GM19452 (cell line): ENCODE measurements at regions not wholly inside any gene's neighbourhood (a gene's known extent, or its start where the extent isn't known, plus 50 kb on each side); places are given as distances from the start of the nearest gene placed in this dataset.
"Not testable (repeated sequence)": the region's sequence is repeated elsewhere in the genome, so short reads cannot be mapped to it uniquely, and the experiment has no call there.

Source experiments
- ATAC-seq: cut with Tn5 transposase; IDR thresholded peaks from one replicate; pipeline ENCODE4 v1.9.1; 2021; ENCODE audit not compliant: unreplicated experiment

DNA sequence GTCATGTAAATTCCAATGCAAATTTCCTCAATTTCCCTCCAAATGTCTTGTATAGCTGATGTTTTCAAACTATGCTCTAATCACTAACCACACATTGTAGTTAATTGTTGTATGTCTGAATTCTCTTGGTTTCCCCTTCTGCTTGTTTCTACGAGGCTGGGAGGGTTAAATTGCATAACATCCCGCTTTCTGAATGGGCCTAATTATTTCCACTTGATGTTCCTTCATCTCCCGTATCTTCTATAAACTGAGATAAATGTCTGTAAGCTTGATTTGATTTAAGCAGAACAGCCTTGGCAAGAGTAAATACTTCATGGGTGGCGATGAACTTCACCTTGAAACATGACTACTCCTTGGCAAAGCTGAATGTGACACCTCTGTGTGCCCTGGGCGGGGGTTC is 72.2 kb downstream of the SERINC2 start:
- no peak for ATAC-seq

DNA sequence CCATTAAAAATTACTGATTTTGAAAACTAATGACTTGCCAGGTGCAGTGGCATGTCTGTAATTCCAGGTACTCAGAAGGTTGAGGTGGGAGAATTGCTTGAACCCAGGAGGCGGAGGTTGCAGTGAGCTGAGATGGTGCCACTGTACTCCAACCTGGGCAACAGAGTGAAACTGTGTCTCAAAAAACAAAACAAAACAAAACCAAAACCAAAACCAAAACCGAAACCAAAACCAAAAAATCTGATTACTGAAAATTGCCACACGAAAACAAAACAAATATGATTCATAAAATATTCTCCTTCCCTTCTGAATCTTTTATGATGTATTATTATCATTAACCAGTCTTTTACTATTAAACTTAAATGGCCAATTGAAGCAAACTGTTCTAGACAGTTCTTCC is 74.1 kb downstream of the SERINC2 start:
- ATAC-seq, result no peak

DNA sequence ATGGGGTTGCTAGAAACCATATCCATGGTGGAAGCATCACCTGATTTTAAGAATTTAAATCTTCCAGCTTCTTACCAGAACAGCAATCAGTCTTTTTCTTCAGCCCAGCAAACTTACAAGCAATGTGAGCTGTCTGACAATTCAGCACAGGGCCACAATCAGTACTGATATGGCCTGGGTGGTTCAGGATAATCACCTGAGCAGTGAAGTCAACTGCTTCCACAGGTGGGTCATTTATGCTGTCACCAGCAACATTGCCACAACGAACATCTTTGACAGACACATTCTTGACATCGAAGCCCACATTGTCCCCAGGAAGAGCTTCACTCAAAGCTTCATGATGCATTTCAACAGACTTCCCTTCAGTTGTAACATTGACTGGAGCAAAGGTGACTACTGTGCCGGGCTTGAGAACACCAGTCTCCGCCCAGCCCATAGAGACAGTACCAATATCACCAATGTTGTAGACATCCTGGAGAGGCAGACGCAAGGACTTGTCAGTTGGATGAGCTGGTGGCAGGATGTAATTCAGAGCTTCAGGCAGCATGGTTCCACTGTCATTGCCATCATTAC is 74.8 kb downstream of the SERINC2 start:
- ATAC-seq, result no peak

DNA sequence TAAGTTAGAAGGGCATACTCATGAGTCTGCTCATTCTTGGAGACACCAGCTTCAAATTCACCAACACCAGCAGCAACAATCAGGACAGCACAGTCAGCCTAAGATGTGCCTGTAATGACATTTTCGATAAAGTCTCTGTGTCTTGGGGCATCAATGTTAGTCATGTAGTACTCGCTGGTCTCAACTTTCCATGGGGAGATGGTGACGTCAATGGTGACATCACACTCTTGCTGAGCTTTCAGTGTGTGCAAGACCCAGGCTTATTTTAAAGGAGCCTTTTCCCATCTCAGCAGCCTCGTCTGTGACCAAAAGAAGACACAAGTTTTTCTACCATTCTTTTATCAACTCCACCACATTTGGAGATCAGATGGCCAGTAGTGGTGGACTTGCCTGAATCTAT is 75.5 kb downstream of the SERINC2 start:
- ATAC-seq, result no peak

DNA sequence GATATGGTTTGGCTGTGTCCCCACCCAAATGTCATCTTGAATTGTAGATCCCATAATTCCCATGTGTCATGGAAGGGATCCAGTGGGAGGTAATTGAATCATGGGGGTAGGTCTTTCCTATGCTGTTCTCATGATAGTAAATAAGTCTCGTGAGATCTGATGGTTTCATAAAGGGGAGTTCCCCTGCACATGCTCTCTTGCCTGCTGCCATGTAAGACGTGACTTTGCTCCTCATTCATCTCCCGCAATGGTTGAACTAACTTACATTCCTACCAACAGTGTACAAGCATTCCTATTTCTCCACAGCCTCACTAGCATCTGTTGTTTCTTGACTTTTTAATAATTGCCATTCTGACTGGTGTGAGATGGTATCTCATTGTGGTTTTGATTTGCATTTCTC is 76.6 kb downstream of the SERINC2 start:
- not testable (repeated sequence) for ATAC-seq

DNA sequence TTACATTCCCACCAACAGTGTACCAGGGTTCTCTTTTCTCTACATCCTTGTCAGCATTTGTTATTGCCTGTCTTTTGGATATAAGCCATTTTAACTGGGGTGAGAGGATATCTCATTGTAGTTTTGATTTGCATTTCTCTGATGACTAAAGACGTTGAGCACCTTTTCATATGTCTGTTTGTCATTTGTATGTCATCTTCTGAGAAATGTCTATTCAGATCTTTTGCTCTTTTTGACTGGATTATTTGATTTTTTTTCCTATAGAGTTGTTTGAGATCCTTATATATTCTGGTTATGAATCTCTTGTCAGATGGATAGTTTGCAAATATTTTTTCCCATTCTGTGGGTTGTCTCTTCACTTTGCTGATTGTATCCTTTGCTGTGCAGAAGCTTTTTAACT is 77.6 kb downstream of the SERINC2 start:
- not testable (repeated sequence) for ATAC-seq

DNA sequence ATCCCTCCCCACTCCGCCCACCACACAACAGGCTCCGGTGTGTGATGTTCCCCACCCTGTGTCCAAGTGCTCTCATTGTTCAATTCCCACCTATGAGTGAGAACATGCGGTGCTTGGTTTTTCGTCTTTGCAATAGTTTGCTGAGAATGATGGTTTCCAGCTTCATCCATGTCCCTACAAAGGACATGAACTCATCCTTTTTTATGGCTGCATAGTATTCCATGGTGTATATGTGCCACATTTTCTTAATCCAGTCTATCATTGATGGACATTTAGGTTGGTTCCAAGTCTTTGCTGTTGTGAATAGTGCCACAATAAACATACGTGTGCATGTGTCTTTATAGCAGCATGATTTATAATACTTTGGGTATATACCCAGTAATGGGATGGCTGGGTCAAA is 81.0 kb upstream of the TINAGL1 start:
- ATAC-seq, result not testable (repeated sequence)

DNA sequence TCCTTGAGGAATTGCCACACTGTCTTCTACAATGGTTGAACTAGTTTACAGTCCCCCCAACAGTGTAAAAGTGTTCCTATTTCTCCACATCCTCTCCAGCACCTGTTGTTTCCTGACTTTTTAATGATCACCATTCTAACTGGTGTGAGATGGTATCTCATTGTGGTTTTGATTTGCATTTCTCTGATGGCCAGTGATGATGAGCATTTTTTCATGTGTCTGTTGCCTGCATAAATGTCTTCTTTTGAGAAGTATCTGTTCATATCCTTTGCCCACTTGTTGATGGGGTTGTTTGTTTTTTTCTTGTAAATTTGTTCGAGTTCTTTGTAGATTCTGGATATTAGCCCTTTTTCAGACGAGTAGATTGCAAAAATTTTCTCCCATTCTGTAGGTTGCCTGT is 80.5 kb upstream of the TINAGL1 start:
- ATAC-seq, result not testable (repeated sequence)

DNA sequence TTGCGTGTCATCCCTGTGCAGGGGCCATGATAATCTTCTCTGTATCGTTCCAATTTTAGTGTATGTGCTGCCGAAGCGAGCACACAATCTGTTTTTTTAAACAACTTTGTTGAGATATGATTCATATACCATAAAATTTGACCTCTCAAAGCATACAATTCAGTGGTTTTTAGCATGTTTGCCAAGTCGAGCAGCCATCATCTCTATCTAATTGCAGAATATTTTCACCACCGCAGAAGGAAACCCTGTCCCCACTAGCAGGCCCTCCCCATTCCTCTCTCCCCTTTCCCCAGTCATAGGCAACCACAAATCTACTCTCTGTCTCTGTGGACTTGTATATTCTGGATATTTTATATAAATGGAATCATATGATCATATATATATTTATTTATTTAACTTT is 78.7 kb upstream of the TINAGL1 start:
- no peak for ATAC-seq

DNA sequence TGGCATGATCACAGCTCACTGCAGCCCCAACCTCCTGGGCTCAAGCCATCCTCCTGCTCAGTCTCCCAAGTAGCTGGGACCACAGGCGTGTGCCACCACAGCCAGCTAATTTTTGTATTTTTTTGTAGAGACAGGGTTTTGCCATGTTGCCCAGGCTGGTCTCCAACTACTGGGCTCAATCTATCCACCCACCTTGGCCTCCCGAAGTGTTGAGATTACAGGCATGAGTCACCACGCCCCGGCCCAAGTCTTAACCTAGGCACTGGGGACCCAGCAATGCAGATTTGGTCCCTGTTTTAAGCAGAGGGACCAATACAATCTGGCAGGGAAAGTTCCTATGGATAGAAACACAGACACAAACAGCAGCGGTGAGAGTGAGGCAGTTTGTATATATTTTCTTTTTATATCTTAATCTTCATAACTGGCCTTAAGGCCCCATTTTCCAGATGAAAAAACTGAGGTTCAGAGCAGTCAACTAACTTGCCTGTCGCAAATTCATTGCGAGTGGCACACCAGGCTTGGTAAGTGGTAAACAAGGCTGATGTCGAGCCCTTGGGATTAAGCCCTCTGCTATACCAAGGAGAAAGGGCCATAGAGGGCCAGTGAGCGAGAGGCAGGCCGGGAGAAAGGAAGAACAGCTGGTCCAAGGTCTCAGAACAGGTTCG is 77.8 kb upstream of the TINAGL1 start:
- no peak for ATAC-seq

DNA sequence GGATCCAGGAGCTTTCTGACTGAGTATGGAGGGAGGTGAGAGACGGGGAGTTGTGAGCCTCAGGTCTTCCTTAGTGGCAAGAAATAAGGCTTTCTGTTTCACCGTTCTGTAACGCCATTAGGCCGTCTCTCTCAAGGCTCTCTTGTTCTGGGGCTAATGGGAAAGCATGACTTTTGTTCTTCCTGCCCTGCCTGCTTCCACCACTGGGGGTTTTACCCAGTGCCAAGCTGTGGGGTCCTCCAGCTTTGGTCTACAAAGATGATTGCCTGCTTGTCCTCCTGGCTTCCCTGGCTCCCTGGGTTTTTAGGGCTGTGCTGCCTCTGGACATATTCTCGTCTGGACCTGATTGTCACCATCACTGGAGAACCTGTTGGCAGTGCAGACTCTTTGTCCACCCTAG is 74.8 kb upstream of the TINAGL1 start:
- no peak for ATAC-seq

DNA sequence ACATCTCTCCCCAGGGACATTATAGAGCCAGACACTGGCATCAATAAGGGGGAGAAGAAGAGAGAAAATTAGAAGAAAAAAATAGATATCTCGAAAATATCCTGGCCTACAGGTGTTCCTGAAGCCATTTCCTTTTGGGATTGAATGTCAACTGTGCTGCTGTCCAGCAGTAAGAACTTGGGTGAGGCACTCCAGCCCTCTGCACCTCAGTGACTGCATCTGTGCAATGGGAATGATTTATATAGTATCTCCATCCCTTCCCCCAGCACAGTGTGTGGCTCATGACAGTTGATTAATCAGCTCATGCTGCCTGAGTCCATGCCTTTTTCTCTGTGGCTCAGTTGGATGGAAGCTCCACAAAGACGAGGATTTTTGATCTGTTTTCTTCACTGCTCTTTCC is 74.1 kb upstream of the TINAGL1 start:
- ATAC-seq, result no peak

DNA sequence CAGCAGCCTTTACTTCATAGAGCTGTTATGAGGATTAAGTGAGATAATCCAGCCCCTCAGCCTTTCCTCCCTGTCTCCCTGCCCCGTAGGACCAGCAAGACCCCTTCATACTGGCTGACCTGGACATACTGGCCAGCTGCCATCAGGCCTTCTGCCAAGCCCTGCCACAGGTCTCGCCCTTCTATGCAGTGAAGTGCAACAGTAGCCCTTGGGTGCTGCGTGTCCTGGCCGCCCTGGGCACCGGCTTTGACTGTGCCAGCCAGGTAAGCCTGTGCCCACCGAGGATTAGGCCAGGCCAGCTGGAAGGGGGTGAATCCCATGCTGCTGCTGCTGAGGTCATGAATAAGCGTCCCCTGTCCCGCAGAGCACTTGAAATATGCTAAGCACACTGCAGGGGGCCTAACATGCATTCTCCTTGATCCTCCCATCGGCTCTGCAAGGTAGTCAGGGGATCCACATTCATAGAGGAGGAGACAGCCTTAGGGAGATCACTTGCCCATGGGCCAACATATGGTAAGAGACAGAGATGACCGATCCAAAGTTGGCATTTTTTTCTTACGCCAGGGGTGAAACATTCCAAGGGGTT is 73.3 kb upstream of the TINAGL1 start:
- no peak for ATAC-seq

DNA sequence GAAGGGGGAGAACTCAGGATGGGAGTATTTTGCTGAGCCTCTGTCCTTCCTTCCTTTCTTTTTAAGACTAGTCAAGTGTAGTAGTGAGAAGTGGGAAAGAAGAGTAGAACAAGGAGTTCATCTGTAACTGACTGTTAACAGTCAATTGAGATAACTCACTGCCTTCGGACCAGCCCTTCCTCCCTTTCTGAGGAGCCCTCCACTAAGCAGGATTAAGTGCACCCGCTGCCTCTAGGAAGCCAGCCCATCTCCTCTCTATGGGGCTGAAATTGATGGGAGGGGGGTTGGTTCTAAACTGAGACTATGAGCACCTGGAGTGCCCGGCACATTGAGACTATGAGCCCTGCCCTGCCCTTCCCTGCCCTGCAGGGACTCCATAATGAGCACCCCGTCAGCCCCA is 72.7 kb upstream of the TINAGL1 start:
- ATAC-seq, result no peak

DNA sequence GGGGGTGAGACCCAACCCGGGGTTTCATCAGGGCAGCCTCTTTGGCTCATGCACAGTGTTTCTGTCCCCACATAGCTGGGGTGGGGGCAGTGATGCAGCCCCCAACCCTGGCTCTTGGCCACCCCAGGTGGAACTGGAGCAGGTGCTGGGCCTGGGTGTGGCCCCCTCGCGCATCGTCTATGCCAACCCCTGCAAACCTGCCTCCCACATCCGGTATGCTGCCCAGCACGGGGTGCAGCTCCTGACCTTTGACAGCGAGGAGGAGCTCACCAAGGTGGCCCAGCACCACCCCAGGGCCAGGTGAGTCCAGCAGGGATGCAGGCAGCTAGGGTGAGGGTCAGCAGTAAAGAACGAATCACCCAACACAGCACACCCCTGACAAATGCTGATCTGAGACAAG is 72.3 kb upstream of the TINAGL1 start:
- no peak for ATAC-seq

DNA sequence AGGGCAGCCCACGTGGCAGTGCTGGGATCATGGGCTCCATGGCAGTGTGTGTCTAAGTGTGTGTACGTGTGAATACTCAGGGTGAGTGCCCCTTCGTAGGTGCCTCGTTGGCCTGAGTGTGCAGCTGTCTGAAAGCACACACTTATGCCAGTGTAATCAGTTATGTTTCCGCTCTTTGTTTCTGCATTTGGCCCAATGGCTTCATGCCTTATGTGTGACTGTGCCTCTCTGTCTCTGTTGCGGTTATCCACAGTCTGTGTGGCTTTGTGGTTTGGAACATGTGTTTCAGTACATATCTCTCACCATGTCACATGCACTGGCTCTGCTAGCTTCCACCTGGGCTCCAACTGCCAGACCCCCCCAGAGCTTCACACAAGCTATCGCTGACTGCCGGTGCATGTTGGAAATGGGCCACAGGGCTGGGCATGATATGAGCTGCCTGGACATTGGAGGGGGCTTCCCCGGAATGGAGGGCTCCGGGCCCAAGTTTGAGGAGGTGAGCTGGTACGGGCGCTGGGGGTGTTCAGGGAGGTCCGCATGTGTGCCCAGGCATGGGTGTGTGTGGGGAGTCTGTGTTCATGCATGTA is 70.3 kb upstream of the TINAGL1 start:
- ATAC-seq, result peak; percentile 45

DNA sequence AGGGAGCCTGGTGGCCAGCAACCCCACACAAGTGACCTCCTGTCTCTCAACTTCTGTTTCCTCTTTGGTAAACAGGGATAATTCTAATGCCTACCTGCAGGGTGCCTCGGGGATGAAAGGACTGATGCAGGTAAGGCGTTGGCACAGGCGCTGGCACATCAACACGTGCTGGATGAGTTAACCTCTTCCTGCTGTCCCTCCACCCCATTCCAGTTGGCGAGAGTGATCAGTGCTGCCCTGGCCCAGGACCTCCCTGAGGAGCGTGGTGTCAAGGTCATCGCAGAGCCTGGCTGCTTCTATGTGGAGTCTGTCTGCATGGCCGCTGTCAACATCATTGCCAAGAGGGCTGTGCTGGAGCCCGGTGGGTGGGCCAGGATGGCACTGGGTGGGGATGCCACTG is 69.1 kb upstream of the TINAGL1 start:
- ATAC-seq, result no peak

DNA sequence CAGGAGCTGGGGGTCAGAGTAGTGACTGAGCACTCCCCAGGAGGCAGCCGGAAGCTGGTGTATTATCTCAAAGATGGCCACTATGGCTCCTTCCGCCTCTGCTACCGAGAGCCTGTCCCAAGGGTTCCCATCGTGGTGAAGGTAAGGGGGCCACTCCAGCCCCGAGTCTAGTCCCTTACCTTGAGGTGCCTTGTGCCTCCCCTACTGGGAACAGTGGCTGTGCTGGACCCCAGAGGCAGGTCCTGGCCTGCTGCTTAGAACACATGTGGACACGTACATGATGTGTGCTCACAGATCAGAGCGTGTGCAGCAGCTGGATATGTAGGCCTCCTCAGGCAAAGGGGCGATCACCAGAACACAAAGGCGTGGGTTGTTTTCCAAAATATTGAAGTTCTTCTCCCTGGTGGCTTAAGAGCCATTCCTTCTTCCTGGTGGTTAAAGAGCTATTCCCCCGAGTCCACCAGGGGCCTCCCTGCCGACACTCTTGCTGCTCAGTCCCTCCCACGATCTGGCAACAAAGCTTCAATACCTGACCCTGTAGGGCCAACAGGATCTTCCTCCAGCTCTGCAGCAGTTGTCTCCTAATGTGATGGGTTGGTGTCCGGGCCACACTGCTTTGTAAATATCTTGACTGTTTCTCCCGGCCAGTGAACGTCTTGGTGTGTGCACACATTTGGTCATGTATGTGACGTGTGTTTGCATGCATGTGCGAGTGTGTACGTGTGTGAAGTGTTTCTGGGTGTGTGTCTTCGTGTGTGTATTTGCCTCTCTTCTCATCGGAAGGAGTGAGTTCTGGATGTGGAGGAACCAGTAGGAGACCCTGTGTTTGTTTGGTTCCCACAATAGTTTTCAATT is 68.4 kb upstream of the TINAGL1 start:
- no peak for ATAC-seq

DNA sequence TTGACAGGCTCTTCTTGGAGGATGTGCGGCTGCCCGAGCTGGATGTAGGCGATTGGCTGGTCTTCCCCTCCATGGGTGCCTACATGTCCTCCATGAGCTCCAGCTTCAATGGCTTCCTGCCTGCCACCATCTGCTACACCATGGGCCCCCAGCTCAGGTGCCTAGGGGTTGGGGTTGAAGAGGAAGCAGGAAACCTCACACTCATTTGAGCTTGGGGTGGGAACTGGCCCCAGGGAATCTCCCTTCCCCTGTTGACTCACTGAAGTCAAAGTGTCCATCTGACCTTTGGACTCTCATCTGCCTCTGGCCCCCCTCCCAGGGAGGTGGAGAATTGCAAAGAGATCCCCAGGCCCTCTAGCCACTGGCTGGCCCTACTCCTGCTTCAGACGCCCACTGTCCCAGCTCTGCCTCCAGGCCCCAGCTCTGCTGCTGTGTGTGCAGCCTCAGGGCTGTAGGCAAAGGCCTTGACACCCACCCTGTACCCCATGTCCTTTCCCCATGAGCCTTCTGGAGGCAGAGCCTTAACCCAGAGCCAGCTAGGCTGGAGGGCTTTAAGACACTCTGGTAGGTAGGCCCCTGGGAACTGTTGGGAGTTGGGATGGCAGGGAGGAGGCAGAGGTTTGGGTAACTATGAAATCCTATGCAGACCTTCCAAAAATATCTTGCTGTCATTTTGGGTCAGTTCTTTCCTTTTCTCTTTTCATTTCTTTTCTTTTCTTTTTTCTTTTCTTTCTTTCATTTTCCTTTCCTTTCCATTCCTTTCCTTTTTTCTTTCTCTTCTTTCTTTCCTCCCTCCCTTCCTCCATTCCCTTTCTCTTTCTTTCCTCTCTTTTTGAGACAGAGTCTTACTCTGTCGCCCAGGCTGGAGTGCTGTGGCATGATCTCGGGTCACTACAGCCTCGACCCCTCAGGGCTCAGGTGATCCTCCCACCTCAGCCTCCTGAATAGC is 66.9 kb upstream of the TINAGL1 start:
- peak; percentile 53 for ATAC-seq

DNA sequence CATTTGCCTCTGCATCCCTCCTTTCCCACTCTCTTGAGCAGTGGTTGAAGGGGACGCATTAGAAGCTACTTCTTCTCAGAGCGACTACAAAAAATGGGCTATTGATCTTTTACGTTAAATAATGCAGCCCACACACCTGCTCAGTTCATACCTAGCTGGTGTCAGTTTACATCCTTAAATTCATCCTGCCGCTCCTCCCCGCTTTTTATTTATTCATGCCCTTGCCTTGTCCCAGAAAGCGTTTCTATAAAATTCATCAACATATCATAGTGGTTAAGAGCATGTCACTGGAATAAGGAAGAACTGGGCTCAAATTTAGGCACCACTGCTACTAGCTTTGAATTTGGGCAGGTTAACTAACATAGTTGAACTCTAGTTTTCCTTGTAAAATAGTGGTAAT is 66.0 kb upstream of the TINAGL1 start:
- ATAC-seq, result no peak
